Right lobe of liver (tissue), 4 donors: ENCODE measurements at regions not wholly inside any gene's neighbourhood (a gene's known extent, or its start where the extent isn't known, plus 50 kb on each side); places are given as distances from the start of the nearest gene placed in this dataset.

ENCODE experiments used
- POLR2A ChIP-seq: fragments of 450-650 bp; IDR thresholded peaks from one replicate; pipeline ENCODE4 v1.6.1; 2017; ENCODE audit warnings: antibody characterized with exemption, mild to moderate bottlenecking
- TF ChIP-seq, protein P1 (sequence below), 4 donors: fragments of 200-600 bp in 3 of 4; fragments of 450-650 bp in 1 of 4; IDR thresholded peaks; one replicate each; pipeline versions ENCODE4 v1.5.1 to v1.8.0; 2016 to 2022; ENCODE audit warnings: antibody characterized with exemption in 4 of 4, mild to moderate bottlenecking in 2 of 4
- donor health status: DM: no; HTN: no; CAD: no.
- donor health status: DM: no; HTN: no; CAD: no.
- donor health status: DM: no; HTN: yes; CAD: no.

DNA sequence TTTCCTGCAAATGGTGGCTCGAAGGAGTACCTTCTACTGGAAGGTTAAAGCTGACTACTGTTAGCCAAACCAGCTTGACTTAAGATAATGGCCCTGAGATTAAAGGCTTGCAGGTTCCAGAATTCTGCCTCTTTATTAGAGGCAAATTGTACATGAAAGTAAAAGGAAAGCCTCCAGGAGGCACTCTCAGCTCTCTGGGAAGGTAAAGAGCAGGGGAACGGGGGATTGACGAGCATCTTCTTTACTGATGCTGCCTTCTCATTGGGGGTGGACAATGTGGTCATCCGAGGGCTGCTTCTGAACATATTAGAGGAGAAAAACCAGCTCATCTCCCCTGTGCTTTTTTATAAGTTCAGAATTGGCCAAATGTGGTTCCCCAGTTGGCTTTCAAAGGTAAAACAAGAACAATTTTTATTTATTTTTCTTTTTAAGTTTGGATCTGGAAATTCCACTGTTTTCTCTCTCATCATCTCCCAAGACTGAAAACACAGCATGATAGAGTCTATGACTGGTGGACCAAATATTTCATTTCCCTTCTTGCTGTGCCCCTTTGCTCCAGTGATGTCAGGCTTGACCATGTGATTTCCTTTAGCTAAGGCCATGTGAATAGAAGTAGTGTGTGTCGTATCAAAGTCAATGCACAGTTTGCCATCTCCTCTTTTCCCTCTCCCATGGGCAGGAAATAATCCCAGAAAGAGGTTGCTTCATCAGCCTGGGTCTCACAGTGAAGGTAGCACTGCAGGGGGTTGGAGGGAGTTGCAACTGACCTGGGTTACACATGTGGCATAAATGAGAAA is 292.7 kb downstream of the PRDM2 start:
- TF ChIP-seq, protein P1, sequence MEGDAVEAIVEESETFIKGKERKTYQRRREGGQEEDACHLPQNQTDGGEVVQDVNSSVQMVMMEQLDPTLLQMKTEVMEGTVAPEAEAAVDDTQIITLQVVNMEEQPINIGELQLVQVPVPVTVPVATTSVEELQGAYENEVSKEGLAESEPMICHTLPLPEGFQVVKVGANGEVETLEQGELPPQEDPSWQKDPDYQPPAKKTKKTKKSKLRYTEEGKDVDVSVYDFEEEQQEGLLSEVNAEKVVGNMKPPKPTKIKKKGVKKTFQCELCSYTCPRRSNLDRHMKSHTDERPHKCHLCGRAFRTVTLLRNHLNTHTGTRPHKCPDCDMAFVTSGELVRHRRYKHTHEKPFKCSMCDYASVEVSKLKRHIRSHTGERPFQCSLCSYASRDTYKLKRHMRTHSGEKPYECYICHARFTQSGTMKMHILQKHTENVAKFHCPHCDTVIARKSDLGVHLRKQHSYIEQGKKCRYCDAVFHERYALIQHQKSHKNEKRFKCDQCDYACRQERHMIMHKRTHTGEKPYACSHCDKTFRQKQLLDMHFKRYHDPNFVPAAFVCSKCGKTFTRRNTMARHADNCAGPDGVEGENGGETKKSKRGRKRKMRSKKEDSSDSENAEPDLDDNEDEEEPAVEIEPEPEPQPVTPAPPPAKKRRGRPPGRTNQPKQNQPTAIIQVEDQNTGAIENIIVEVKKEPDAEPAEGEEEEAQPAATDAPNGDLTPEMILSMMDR (IDR thresholded peaks at IDR 0.05), result no peak
- TF ChIP-seq POLR2A, result no peak
